AG04449 (cell line): ENCODE measurements at regions not wholly inside any gene's neighbourhood (a gene's known extent, or its start where the extent isn't known, plus 50 kb on each side); places are given as distances from the start of the nearest gene placed in this dataset.

ENCODE experiments used
- CTCF ChIA-PET: fragments of 350-600 bp; formaldehyde crosslinking; extraction: SDS; loops from one replicate; lab custom pipeline; 2021; ENCODE audit warnings: antibody characterized with exemption; lab: Yijun Ruan, JAX
- POLR2A ChIA-PET: fragments of 400-600, 350-600 bp; formaldehyde crosslinking; extraction: SDS; loops from one replicate; lab custom pipeline; 2020; ENCODE audit warnings: antibody characterized with exemption, inconsistent platforms; lab: Yijun Ruan, JAX
- DNase-seq: peaks from one replicate; pipeline ENCODE4 v3.0.0-alpha.2; 2010; ENCODE audit warnings: low read depth, low spot score
- H3K4me3 ChIP-seq: 2 replicates; pipeline ENCODE4 v1.5.1; 2011; ENCODE audit warnings: low read depth, mild to moderate bottlenecking, control low read depth, low read length
- TF ChIP-seq, protein P1 (sequence below): IDR thresholded peaks from one replicate; pipeline ENCODE4 v1.5.1; 2011; ENCODE audit warnings: mild to moderate bottlenecking, moderate library complexity, low read length, control low read depth, inconsistent platforms; ENCODE audit not compliant: insufficient read depth; ENCODE audit errors: missing control alignments

DNA sequence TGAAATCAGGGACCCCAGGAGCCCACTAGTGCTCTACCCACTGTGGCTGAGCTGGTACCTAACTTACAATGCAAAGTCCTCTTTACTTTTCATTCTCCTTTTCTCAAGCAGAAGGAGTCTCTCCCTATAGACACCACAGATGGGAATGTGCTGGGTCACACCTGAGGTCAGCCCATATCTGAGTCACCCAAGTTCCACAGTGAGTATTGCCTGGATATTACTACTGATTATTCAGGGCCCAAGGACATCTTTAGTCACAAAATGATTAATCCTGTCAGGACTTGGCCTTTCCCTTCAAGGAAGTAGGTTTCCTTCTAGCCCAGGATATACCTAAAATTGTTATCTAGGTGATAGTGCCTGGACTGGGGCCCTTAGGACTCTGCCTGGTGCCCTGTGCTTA lies 1305.2 kb downstream of the SI start:
- ChIA-PET CTCF (no interaction called here), POLR2A (no interaction called here)
- TF ChIP-seq, protein P1, sequence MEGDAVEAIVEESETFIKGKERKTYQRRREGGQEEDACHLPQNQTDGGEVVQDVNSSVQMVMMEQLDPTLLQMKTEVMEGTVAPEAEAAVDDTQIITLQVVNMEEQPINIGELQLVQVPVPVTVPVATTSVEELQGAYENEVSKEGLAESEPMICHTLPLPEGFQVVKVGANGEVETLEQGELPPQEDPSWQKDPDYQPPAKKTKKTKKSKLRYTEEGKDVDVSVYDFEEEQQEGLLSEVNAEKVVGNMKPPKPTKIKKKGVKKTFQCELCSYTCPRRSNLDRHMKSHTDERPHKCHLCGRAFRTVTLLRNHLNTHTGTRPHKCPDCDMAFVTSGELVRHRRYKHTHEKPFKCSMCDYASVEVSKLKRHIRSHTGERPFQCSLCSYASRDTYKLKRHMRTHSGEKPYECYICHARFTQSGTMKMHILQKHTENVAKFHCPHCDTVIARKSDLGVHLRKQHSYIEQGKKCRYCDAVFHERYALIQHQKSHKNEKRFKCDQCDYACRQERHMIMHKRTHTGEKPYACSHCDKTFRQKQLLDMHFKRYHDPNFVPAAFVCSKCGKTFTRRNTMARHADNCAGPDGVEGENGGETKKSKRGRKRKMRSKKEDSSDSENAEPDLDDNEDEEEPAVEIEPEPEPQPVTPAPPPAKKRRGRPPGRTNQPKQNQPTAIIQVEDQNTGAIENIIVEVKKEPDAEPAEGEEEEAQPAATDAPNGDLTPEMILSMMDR, result no peak
- no peak overlapping the region for H3K4me3 ChIP-seq
- DNase-seq, result no peak

DNA sequence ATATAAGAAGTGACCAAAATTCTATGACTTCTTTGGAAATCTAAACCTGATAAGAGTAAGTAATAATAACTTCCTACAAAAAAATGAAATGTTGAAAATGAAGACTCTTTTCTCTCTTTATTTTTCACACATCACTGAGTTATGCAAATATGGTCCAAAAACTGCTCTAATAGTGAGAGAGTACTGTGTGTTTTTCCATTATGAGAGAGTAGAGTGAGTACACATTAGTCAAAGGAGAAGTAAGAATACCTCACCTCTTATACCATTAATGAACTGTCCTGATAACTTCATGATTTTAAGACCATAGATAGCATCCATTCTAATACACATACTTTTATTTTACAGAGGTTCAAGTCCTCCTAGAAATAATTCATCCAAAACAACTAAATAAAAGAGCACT lies 1310.2 kb downstream of the SI start:
- TF ChIP-seq, protein P1, result no peak
- H3K4me3 ChIP-seq, result no peak overlapping the region
- POLR2A ChIA-PET, result no interaction called here
- CTCF ChIA-PET, result no interaction called here
- DNase-seq, result no peak

DNA sequence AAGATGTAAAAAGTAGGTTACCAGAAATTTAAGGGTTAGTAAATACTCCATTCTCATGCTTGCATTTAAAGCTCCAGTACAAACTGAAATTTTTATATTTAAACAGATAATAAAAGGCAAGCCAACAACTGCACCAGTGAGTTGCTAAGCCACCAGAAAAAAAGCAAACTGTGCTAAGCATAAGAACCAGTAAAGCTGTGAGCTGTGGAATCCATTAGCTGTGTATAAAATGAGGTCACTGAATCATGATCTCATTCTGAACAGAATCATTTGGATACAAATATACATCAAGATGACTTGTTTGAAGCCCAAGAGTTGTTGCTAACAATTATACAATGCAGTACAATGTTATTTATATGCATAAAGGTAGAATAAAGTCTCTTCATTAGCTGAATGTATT lies 1312.2 kb downstream of the SI start:
- no peak for DNase-seq
- ChIA-PET CTCF (no interaction called here), POLR2A (no interaction called here)
- no peak overlapping the region for H3K4me3 ChIP-seq
- TF ChIP-seq, protein P1, result no peak

DNA sequence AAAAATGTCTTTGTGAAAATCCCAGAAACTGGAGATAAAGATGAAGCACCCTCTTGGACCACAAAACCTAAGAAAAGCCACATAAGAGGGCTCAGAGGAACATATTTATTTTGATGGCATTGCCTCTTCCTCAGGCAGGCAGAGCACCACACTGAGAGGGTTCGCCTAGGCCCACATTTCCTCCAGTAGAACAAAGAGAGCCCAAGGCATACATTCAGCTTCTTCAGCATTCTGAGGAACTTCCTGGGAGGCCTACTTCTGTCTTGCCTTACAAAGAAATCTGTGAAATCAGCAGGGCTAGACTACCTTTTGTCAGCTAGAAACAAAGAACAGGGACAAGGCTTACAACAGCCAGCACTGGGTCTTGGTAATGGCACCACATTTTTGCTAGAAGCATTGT lies 1325.3 kb downstream of the SI start:
- CTCF ChIA-PET, result no interaction called here
- TF ChIP-seq, protein P1, result no peak
- H3K4me3 ChIP-seq, result no peak overlapping the region
- POLR2A ChIA-PET, result no interaction called here
- no peak for DNase-seq

GRCh38 chr3:163745204-163745603 lies 1333.1 kb downstream of the SI start:
- TF ChIP-seq, protein P1, result no peak
- H3K4me3 ChIP-seq, result no peak overlapping the region
- ChIA-PET POLR2A (no interaction called here), CTCF (no interaction called here)
- no peak for DNase-seq

DNA sequence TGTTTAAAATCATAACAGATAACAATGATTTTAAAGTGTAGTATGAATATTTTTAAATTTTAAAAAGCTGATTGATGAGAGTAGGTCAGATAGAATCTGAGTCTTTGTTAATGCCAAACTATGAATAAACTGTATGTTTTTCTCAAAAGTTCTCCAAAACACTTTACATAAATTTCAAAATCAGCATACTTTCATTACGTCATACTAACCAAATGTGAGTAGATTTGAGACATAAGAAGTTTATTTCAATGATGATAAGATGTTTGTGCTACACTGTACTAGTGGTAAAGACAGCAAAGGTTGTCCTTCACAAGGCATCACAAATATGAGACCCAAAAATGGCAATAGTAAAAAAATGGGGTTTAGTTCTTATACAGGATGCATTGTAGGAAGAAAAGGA lies 1342.9 kb downstream of the SI start:
- no peak overlapping the region for H3K4me3 ChIP-seq
- POLR2A ChIA-PET, result no interaction called here
- DNase-seq, result no peak
- CTCF ChIA-PET, result no interaction called here
- TF ChIP-seq, protein P1, result no peak

- no peak overlapping the region for H3K4me3 ChIP-seq
- POLR2A ChIA-PET, result no interaction called here
- DNase-seq, result no peak
- TF ChIP-seq, protein P1, result no peak
- CTCF ChIA-PET, result no interaction called here
Measured at GRCh38 chr3:163730684-163731083, 1347.6 kb downstream of the SI start.
